Pulmonary artery endothelial cell (primary cell): ENCODE measurements at regions not wholly inside any gene's neighbourhood (a gene's known extent, or its start where the extent isn't known, plus 50 kb on each side); places are given as distances from the start of the nearest gene placed in this dataset.

Source experiments
- DNase-seq: peaks from one replicate; pipeline ENCODE4 v3.0.0-alpha.2; 2011; ENCODE audit warnings: low read depth, low spot score

GRCh38 chr19:28257396-28257795, 955.6 kb downstream of the UQCRFS1 start:
- DNase-seq: peak; percentile 24

- no peak for DNase-seq
Measured at GRCh38 chr19:28247243-28247642, 965.7 kb downstream of the UQCRFS1 start.

GRCh38 chr19:28245937-28246336, 967.0 kb downstream of the UQCRFS1 start:
- DNase-seq: no peak

GRCh38 chr19:28244966-28245365, 968.0 kb downstream of the UQCRFS1 start:
- no peak for DNase-seq

GRCh38 chr19:28242317-28242927, 970.5 kb downstream of the UQCRFS1 start:
- no peak for DNase-seq

- DNase-seq: no peak
Measured at GRCh38 chr19:28239270-28239669, 973.7 kb downstream of the UQCRFS1 start.

- no peak for DNase-seq
Measured at GRCh38 chr19:28238270-28238820, 974.6 kb downstream of the UQCRFS1 start.

GRCh38 chr19:28235606-28236125, 977.3 kb downstream of the UQCRFS1 start:
- DNase-seq: no peak

GRCh38 chr19:28234637-28235036, 978.3 kb downstream of the UQCRFS1 start:
- DNase-seq: no peak

GRCh38 chr19:28228854-28229253, 984.1 kb downstream of the UQCRFS1 start:
- no peak for DNase-seq

- DNase-seq: no peak
Measured at GRCh38 chr19:28224441-28224840, 988.5 kb downstream of the UQCRFS1 start.

GRCh38 chr19:28221736-28222135, 991.2 kb downstream of the UQCRFS1 start:
- no peak for DNase-seq

- no peak for DNase-seq
Measured at GRCh38 chr19:28218728-28219127, 994.2 kb downstream of the UQCRFS1 start.

GRCh38 chr19:28217022-28217421, 995.9 kb downstream of the UQCRFS1 start:
- no peak for DNase-seq

GRCh38 chr19:28213470-28214082, 999.4 kb downstream of the UQCRFS1 start:
- DNase-seq: no peak

GRCh38 chr19:28210886-28211285, 1002.1 kb downstream of the UQCRFS1 start:
- no peak for DNase-seq

- no peak for DNase-seq
Measured at GRCh38 chr19:28208745-28209144, 1004.2 kb downstream of the UQCRFS1 start.

- DNase-seq: no peak
Measured at GRCh38 chr19:28207244-28207643, 1005.7 kb downstream of the UQCRFS1 start.

GRCh38 chr19:28201462-28201943, 1011.4 kb downstream of the UQCRFS1 start:
- no peak for DNase-seq

GRCh38 chr19:28199323-28199722, 1013.6 kb downstream of the UQCRFS1 start:
- DNase-seq: no peak

- DNase-seq: no peak
Measured at GRCh38 chr19:28196961-28197360, 1016.0 kb downstream of the UQCRFS1 start.

GRCh38 chr19:28196101-28196500, 1016.9 kb downstream of the UQCRFS1 start:
- DNase-seq: no peak

GRCh38 chr19:28185646-28186045, 1027.3 kb downstream of the UQCRFS1 start:
- no peak for DNase-seq
